ENCODE measurements at regions not wholly inside any gene's neighbourhood (a gene's known extent, or its start where the extent isn't known, plus 50 kb on each side); places are given as distances from the start of the nearest gene placed in this dataset.

- TF ChIP-seq, protein P1, sequence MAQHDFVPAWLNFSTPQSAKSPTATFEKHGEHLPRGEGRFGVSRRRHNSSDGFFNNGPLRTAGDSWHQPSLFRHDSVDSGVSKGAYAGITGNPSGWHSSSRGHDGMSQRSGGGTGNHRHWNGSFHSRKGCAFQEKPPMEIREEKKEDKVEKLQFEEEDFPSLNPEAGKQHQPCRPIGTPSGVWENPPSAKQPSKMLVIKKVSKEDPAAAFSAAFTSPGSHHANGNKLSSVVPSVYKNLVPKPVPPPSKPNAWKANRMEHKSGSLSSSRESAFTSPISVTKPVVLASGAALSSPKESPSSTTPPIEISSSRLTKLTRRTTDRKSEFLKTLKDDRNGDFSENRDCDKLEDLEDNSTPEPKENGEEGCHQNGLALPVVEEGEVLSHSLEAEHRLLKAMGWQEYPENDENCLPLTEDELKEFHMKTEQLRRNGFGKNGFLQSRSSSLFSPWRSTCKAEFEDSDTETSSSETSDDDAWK (CRISPR knock-in tag; IDR thresholded peaks at IDR 0.05): no peak
- TF ChIP-seq ZNF644 (CRISPR knock-in tag; IDR thresholded peaks at IDR 0.05; ENCODE audit: low read depth) (no peak), ZMAT3 (CRISPR knock-in tag; conservative IDR thresholded peaks at IDR 0.05) (no peak), ZSCAN22 (CRISPR knock-in tag; IDR thresholded peaks at IDR 0.05) (no peak), PPARG (CRISPR knock-in tag; conservative IDR thresholded peaks at IDR 0.05) (no peak), TOE1 (CRISPR knock-in tag; IDR thresholded peaks at IDR 0.05) (no peak), FLYWCH1 (CRISPR knock-in tag; IDR thresholded peaks at IDR 0.05) (no peak)
These were observed 259.4 kb downstream of the BUD13 start (continued) for GRCh38 chr11:116513278-116513823.

- WGBS (ENCODE audit: low lambda C conversion rate): 61% methylated on average over 2 of the region's 2 CpGs
- Histone ChIP-seq H3K9ac (ENCODE audit: insufficient read depth, low read depth, low read length) (no peak overlapping the region), H2AFZ (ENCODE audit: low read length) (no peak overlapping the region), H3K4me1 (ENCODE audit: insufficient read depth, low read length) (no peaks in the 10 kb centered on the region), H3K79me2 (ENCODE audit: insufficient read depth, low read length) (no peaks in the 10 kb centered on the region), H3K9me3 (ENCODE audit: low read length) (no peaks in the 10 kb centered on the region), H4K20me1 (ENCODE audit: insufficient read depth, low read length) (no peaks in the 10 kb centered on the region), H3K36me3 (replicated peaks in 1 of 2; ENCODE audit: control insufficient read depth in 1 of 2, insufficient read depth in 2 of 2, low read length in 2 of 2) (no peaks in the 10 kb centered on the region), H3K4me3 (replicated peaks in 1 of 3; ENCODE audit: insufficient read depth in 1 of 3, low read depth in 2 of 3, low read length in 3 of 3) (no peak overlapping the region), H3K4me2 (ENCODE audit: low read depth, low read length) (no peak overlapping the region), H3K27ac (ENCODE audit: extremely low read length, insufficient read depth, low read length) (no peak overlapping the region), H3K27me3 (ENCODE audit: control insufficient read depth in 1 of 2, insufficient read depth in 2 of 2, low read length in 2 of 2) (no peaks in the 10 kb centered on the region)
- no TSS peak for BruUV-seq (replicated peaks)
- ATAC-seq: no peak
- ChIA-PET CTCF (ENCODE audit: low intra/inter-chr PET ratio, low total read pairs) (interaction anchor here (3.6 kb wide), 1 partner anchor 128 kb away, joined by 33 read pairs; no protein-coding TSS in a partner anchor), POLR2A (no interaction called here)
- DNase-seq (ENCODE audit: low spot score): no peak
- in situ Hi-C loops (cut with HindIII; ENCODE audit: extremely low pct_ligation_motif_present, low pct_unique_long_range_greater_than_20kb): loop anchor here (5.0 kb wide), 1 partner anchor 124 kb away; no protein-coding TSS in a partner anchor
- TF ChIP-seq NFIB (CRISPR knock-in tag; IDR thresholded peaks at IDR 0.05; ENCODE audit: borderline replicate concordance) (no peak), MED1 (CRISPR knock-in tag; IDR thresholded peaks at IDR 0.05) (no peak), TMF1 (CRISPR knock-in tag; IDR thresholded peaks at IDR 0.05; ENCODE audit: low read depth) (no peak), CEBPB (IDR thresholded peaks at IDR 0.05; ENCODE audit: borderline replicate concordance, low read depth, low read length) (peak; percentile 35; the same call in 1 of the 2 replicates), ELK4 (CRISPR knock-in tag; IDR thresholded peaks at IDR 0.05; ENCODE audit: borderline replicate concordance) (no peak)
- intact Hi-C loops (cut with micrococcal nuclease; ENCODE audit: unreplicated experiment): no loop called here
- no peak for FAIRE-seq
These were observed 259.9 kb downstream of the BUD13 start for GRCh38 chr11:116512841-116513240.

All from HepG2 (cell line).